ENCODE measurements at regions not wholly inside any gene's neighbourhood (a gene's known extent, or its start where the extent isn't known, plus 50 kb on each side); places are given as distances from the start of the nearest gene placed in this dataset.

DNA sequence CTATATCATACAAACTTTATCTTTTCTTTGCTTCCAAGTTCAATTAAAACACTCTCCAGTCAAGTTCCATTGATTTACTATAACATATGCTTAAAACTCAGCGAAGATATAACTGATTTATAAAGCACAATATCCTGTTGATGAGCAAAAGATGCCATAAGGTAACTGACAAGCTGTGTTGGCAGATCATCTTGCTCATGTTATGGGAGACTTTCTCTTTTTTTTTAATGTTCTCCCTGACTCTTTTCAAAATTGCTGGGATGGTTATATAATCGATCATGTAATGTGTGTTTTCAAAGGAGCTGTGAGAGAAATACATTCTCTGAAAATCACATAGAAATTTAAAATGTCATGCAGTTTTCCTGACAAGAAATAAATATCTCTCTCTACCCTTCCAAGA, 293.5 kb downstream of the MED10 start:
- TF ChIP-seq TCF12 (IDR thresholded peaks at IDR 0.05; ENCODE audit: low read depth) (no peak), REST (IDR thresholded peaks at IDR 0.05; ENCODE audit: low read depth) (no peak), MAX (IDR thresholded peaks at IDR 0.05) (no peak), ZBTB7A (IDR thresholded peaks at IDR 0.05; ENCODE audit: low read depth) (no peak), TEAD4 (IDR thresholded peaks at IDR 0.05) (no peak), RAD21 (IDR thresholded peaks at IDR 0.05; ENCODE audit: low read depth) (no peak), EP300 (IDR thresholded peaks at IDR 0.05; ENCODE audit: borderline replicate concordance) (no peak), NFIC (IDR thresholded peaks at IDR 0.05) (no peak), CEBPB (IDR thresholded peaks at IDR 0.05) (no peak), USF1 (IDR thresholded peaks at IDR 0.05) (no peak), YY1 (IDR thresholded peaks at IDR 0.05; ENCODE audit: low read depth) (no peak)
